K562 (cell line): ENCODE measurements at regions not wholly inside any gene's neighbourhood (a gene's known extent, or its start where the extent isn't known, plus 50 kb on each side); places are given as distances from the start of the nearest gene placed in this dataset.

Source experiments
- CEBPB ChIP-seq: fragments of 450-650 bp; IDR thresholded peaks from 2 replicates; pipeline ENCODE4 v1.6.1; 2016; ENCODE audit warnings: missing genetic modification characterization, missing compliant biosample characterization
- CREB1 ChIP-seq, 2 experiments: sonication (generic) in 1 of 2; formaldehyde crosslinking in 1 of 2; IDR thresholded peaks; 2 replicates each; pipeline versions ENCODE4 v1.6.1 to v1.8.0; 2012 to 2022; ENCODE audit warnings: inconsistent platforms in 1 of 2, mild to moderate bottlenecking in 1 of 2, missing genetic modification reagents in 1 of 2, moderate library complexity in 1 of 2
- CREM ChIP-seq: IDR thresholded peaks from 2 replicates; pipeline ENCODE4 v1.6.1; 2014; ENCODE audit warnings: antibody characterized with exemption, low read depth
- MAFK ChIP-seq: IDR thresholded peaks from 2 replicates; pipeline ENCODE4 v1.6.1; 2011; ENCODE audit warnings: low read length, improper control_type of control experiment
- MECOM ChIP-seq: fragments of 250-450 bp; sonication (Bioruptor Pico); IDR thresholded peaks from 2 replicates; pipeline ENCODE4 v1.8.0; 2022; ENCODE audit warnings: inconsistent platforms
- NR1H2 ChIP-seq: sonication (generic); formaldehyde crosslinking; IDR thresholded peaks from 2 replicates; pipeline ENCODE4 v1.4.0; 2020; ENCODE audit warnings: mild to moderate bottlenecking, missing genetic modification reagents
- POLR2A ChIP-seq: fragments of 450-650 bp; conservative IDR thresholded peaks from 2 replicates; pipeline ENCODE4 v1.6.1; 2016
- RFX5 ChIP-seq: IDR thresholded peaks from 2 replicates; pipeline ENCODE4 v1.6.1; 2011; ENCODE audit warnings: low read depth, mild to moderate bottlenecking, improper control_type of control experiment, low read length
- ZNF324 ChIP-seq: fragments of 250-450 bp; sonication (Bioruptor Pico); IDR thresholded peaks from 2 replicates; pipeline ENCODE4 v1.4.0; 2020; ENCODE audit warnings: mild to moderate bottlenecking

GRCh38 chr12:63400318-63400717 lies 249.3 kb upstream of the AVPR1A start:
- TF ChIP-seq CREB1 (IDR thresholded peaks at IDR 0.05) (no peak), CREB1 (CRISPR knock-in tag; IDR thresholded peaks at IDR 0.05) (no peak), CREM (no peak), CEBPB (tag) (no peak), MAFK (no peak), RFX5 (no peak), ZNF324 (CRISPR knock-in tag) (no peak), POLR2A (no peak), MECOM (CRISPR knock-in tag) (no peak), NR1H2 (no peak)
